Skeletal muscle tissue (tissue), 3 donors: ENCODE measurements at regions not wholly inside any gene's neighbourhood (a gene's known extent, or its start where the extent isn't known, plus 50 kb on each side); places are given as distances from the start of the nearest gene placed in this dataset.
A peak's percentile ranks its signal among the peaks of the same experiment; 100 is the strongest.
"Not testable (repeated sequence)": the region's sequence is repeated elsewhere in the genome, so short reads cannot be mapped to it uniquely, and the experiment has no call there.

Experiments
- H3K27ac ChIP-seq: one replicate; pipeline ENCODE4 v1.7.0; 2013; ENCODE audit warnings: mild to moderate bottlenecking, low read depth, low read length, inconsistent platforms
- H3K27me3 ChIP-seq, 3 donors: one replicate each; pipeline ENCODE4 v1.7.0; 2013; ENCODE audit warnings: low read length in 3 of 3; ENCODE audit not compliant: control insufficient read depth in 3 of 3, insufficient read depth in 3 of 3
- H3K36me3 ChIP-seq, 3 donors: one replicate each; pipeline ENCODE4 v1.7.0; 2013; ENCODE audit warnings: low read length in 3 of 3; ENCODE audit not compliant: control insufficient read depth in 3 of 3, insufficient read depth in 3 of 3
- H3K4me1 ChIP-seq, 3 donors: one replicate each; pipeline ENCODE4 v1.7.0; 2013; ENCODE audit warnings: low read length in 3 of 3, mild to moderate bottlenecking in 3 of 3; ENCODE audit not compliant: control insufficient read depth in 3 of 3, insufficient read depth in 3 of 3
- H3K4me3 ChIP-seq, 3 donors: one replicate each; pipeline ENCODE4 v1.7.0; 2013; ENCODE audit warnings: low read length in 3 of 3
- H3K9ac ChIP-seq, 3 donors: one replicate each; pipeline ENCODE4 v1.7.0; 2013; ENCODE audit warnings: low read length in 3 of 3, mild to moderate bottlenecking in 3 of 3, moderate library complexity in 2 of 3, low read depth in 1 of 3
- H3K9me3 ChIP-seq, 3 donors: one replicate each; pipeline ENCODE4 v1.7.0; 2013; ENCODE audit warnings: low read length in 3 of 3; ENCODE audit not compliant: control insufficient read depth in 3 of 3
- donor health status: Osteomylitis.

DNA sequence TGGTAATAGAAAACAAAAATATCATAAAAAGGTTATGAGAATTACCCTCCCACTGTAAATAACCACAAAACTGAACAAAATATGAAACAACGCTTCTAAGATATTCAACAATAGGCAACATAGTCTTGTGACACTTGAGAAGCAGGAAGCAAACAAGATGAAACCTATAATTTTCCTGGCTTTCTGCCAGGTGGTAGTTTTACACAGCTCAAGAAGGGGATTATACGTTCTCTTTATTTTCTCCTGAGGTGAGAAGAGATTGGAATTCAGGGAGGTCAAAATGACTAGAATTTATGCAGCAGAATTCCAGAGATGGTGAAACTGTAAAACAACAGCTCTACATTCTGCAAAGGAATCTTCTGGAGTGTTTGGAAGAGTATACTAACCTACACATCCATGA, 186.0 kb downstream of the HHIP start:
- no peak overlapping the region for H3K27ac ChIP-seq
- no peak overlapping the region for H3K9ac ChIP-seq

DNA sequence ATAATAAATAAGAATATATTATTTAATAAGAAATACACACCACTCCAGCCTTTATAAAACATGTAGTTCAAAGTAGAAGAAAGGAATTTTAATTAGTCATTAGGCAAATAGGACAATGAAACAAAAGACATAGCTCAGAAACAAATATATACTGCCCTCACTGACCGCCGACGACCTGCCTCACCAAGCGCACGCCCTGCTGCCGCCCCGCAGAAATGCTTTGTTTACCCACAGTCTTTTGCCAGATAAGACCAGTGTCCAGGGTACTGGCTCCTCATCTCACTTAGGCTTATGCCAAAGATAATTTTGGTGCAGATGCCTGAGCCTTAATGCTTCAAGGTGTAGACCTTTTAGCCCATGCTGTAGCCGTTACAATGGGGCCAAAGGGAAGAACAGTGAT, 199.5 kb downstream of the HHIP start:
- no peaks in the 10 kb centered on the region for H3K4me1 ChIP-seq
- peaks cover 0 to 4% (median 0%) of the 10 kb centered on the region in 3 donors for H3K9me3 ChIP-seq
- no peaks in the 10 kb centered on the region for H3K27me3 ChIP-seq
- no peaks in the 10 kb centered on the region for H3K36me3 ChIP-seq
- no peak overlapping the region for H3K9ac ChIP-seq
- H3K27ac ChIP-seq = no peak overlapping the region
- no peak overlapping the region for H3K4me3 ChIP-seq

More for the DNA sequence above, 186.0 kb downstream of the HHIP start:
- no peaks in the 10 kb centered on the region for H3K4me1 ChIP-seq
- H3K9me3 ChIP-seq = no peaks in the 10 kb centered on the region
- H3K4me3 ChIP-seq = no peak overlapping the region
- H3K27me3 ChIP-seq = no peaks in the 10 kb centered on the region
- H3K36me3 ChIP-seq = no peaks in the 10 kb centered on the region

DNA sequence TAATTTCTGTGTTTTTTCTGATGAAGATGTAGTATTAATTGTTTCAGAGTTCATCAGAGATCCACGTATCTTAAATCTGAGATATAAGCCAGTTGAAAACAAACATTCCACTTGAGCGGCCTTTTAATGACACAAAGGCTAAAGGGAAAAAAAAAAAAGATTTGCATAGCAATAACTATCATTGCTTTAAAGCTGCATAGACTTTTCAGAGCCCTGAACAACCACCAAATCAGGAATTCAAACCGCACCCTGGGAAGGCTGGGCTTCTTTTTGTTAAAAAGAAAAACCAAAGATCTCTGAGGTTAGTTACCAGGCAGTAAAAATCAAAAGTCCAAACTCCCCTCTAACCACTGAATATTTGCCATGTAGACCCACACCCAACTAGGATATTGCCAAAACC, 206.0 kb downstream of the HHIP start:
- Histone ChIP-seq H3K27ac (no peak overlapping the region), H3K27me3 (no peaks in the 10 kb centered on the region), H3K4me1 (no peaks in the 10 kb centered on the region), H3K9ac (no peak overlapping the region), H3K4me3 (no peak overlapping the region), H3K9me3 (no peaks in the 10 kb centered on the region), H3K36me3 (no peaks in the 10 kb centered on the region)

DNA sequence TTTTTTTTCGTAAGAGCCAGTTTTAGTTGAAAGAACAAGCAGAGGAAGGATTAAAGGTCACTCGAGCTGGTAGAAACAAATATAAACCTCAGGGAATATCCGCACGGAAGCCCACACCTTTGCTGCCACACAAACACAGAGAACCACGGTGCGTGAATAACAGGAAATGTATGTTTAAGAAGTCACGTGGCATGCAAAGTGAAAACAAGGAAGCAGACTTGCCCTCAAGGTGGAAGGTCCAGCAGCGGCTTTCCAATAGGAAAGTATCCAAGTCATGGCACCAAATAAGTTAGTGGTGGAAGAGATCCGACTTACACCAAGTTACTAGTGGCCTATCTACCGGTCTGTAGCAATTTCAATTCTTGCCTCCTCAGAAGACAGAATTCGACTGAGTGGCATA, 215.5 kb downstream of the HHIP start:
- H3K36me3 ChIP-seq = no peaks in the 10 kb centered on the region
- H3K9ac ChIP-seq = no peak overlapping the region
- H3K4me3 ChIP-seq = peak overlapping the region in 1 of 3 donors; percentile 25
- H3K27me3 ChIP-seq = no peaks in the 10 kb centered on the region
- peaks cover 0 to 3% (median 0%) of the 10 kb centered on the region in 3 donors for H3K9me3 ChIP-seq
- H3K4me1 ChIP-seq = no peaks in the 10 kb centered on the region
- no peak overlapping the region for H3K27ac ChIP-seq

DNA sequence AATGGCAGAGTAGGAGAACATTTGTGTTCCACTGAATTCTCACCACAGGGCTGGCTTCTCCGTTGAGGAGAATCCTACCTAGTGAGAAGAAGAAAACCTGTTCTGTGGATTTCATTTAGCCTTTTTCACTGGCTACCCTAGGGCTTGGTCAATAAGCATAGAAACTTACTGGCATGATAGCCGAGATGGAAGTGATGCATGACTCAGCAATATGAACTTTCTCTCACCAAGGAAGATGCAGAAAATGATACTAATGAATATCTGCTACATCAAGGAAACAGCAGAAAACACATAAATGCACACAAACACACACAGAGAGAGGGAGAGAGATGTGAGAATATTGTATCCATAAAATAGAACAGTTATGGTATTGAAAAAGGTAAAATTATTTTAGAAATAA, 216.3 kb downstream of the HHIP start:
- Histone ChIP-seq H3K4me1 (no peaks in the 10 kb centered on the region), H3K9ac (no peak overlapping the region), H3K9me3 (peaks cover 0 to 3% (median 0%) of the 10 kb centered on the region in 3 donors), H3K4me3 (no peak overlapping the region), H3K27ac (no peak overlapping the region), H3K27me3 (no peaks in the 10 kb centered on the region), H3K36me3 (no peaks in the 10 kb centered on the region)

DNA sequence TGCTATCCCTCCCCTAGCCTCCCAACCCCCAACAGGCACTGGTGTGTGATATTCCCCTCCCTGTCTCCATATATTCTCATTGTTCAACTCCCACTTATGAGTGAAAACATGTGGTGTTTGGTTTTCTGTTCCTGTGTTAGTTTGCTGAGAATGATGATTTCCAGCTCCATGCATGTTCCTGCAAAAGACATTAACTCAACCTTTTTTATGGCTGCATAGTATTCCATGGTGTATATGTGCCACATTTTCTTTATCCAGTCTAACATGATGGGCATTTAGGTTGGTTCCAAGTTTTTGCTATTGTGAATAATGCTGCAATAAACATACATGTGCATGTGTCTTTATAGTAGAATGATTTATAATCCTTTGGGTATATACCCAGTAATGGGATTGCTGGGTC, 218.9 kb downstream of the HHIP start:
- not testable (repeated sequence) for H3K4me3 ChIP-seq, H3K9me3 ChIP-seq

DNA sequence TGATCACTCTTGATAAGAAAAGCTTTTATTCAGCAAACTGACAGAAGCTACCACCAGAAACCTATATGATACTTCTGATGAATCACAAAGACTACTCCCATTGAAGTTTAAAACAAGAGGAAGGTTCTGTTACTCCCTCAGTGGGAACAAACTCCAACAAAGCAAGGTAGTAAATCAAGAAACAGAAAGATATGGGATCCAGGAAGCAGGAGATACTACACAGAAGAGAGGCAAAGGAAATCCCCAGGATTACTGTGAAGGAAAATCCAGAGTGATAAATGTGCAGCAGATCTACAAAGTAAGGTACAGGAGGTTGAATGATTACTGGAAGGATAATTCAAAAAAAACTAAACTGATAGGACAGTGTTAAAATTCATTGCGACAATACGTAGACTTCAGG, 222.4 kb downstream of the HHIP start:
- H3K27ac ChIP-seq = no peak overlapping the region
- H3K27me3 ChIP-seq = no peaks in the 10 kb centered on the region
- no peaks in the 10 kb centered on the region for H3K36me3 ChIP-seq

More for the DNA sequence above, 218.9 kb downstream of the HHIP start:
- H3K27ac ChIP-seq, H3K36me3 ChIP-seq, H3K9ac ChIP-seq, H3K27me3 ChIP-seq, H3K4me1 ChIP-seq: not testable (repeated sequence)

DNA sequence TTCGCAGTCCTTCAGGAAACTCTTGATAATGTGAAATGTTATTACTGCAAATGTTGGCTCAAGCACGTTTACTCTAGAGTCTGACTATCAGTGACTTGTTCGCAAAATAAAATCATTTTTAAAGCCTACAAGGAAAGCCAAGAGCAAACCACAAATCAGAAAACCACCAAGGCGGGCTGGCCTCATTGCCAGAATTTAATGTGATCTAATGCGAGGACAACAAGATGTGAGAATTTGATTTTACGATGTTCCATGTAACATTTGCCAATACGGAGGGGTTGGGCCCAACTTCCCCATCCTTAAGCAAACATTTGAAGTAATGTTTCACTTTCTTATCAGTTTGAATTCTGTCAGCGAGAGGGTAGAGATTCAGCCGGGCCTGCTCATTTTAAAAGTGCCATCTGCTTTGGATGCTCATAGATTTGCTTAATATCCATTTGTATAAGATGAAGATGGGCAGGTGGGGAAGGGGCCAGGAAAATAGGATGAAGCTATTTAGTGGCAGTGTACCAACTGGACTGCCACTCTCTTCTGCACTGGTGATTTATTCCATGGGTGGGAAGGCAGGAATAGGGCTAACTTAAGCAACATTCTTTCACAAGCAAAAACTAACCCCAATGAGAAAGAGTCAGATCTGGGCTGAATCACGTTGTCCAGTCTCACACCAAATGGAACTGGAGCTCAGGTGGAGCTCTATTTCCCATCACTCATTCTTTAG, 225.3 kb downstream of the ANAPC10 start:
- Histone ChIP-seq H3K9ac (no peak overlapping the region), H3K36me3 (no peaks in the 10 kb centered on the region), H3K4me3 (no peak overlapping the region), H3K9me3 (no peaks in the 10 kb centered on the region), H3K4me1 (no peaks in the 10 kb centered on the region), H3K27me3 (no peaks in the 10 kb centered on the region), H3K27ac (no peak overlapping the region)

More for the DNA sequence above, 222.4 kb downstream of the HHIP start:
- no peaks in the 10 kb centered on the region for H3K4me1 ChIP-seq
- H3K4me3 ChIP-seq = no peak overlapping the region
- no peaks in the 10 kb centered on the region for H3K9me3 ChIP-seq
- H3K9ac ChIP-seq = no peak overlapping the region

DNA sequence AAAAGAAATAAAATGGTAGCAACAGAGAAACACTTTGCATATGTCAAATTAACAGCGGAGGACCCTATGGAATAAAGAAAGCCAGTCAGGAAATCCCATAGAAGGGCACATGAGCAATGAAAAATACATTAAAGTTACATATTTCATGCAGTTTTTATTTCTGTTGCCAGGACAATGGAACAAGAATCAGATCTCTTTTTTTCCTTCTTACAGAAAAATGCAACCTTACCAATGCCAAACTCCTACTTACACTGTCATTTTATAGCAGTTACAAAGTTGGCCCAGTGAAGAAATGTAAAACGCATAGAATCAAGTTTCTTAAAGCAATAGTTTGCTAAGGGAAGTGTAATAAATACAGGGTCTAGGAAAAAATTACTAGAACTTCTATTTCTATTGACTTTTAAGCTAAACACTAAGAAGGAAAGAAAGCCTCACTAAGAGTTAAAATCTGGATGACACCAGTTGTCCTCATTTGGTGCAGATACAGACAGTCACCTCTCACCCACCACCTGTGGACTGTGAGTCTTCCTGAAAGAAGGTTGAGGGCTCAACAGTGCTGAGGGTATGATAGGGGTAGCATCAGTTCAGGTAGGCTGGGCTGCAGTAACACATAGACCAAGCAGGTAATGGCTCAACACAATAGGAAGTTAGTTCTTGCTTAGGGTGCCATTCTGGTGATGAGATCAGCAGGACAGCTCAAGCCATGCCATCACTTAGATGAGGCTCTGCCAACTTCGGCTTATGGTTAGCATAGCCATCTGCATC, 224.6 kb downstream of the ANAPC10 start:
- Histone ChIP-seq H3K36me3 (no peaks in the 10 kb centered on the region), H3K9ac (no peak overlapping the region), H3K9me3 (no peaks in the 10 kb centered on the region), H3K4me1 (no peaks in the 10 kb centered on the region), H3K27ac (no peak overlapping the region), H3K27me3 (no peaks in the 10 kb centered on the region), H3K4me3 (no peak overlapping the region)

DNA sequence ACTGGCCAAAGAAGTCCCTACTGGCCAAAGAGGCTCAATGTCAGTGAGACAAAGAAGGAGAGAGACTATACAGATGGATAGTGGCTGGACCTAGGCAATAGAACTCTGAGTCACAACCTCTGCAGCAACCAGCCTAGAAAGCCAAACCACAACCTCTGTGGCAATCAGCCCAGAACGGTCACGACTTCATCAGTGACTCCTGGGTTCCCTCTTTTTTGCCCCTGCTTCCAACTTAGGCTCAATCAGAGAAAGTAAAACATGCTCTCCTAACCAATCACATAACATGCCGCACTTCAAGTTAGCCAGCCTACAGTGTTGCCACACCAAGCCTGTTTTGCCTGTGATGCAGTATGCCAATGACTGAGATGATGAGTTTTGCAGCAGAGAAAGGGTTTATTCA, 203.4 kb downstream of the ANAPC10 start:
- Histone ChIP-seq H3K9ac (no peak overlapping the region), H3K36me3 (no peaks in the 10 kb centered on the region), H3K9me3 (no peaks in the 10 kb centered on the region)

More for the DNA sequence above, 203.4 kb downstream of the ANAPC10 start:
- Histone ChIP-seq H3K27me3 (no peaks in the 10 kb centered on the region), H3K4me3 (no peak overlapping the region), H3K27ac (no peak overlapping the region), H3K4me1 (peaks cover 0 to 2% (median 0%) of the 10 kb centered on the region in 3 donors)
